CD4-positive, alpha-beta T cell (primary cell): ENCODE measurements at regions not wholly inside any gene's neighbourhood (a gene's known extent, or its start where the extent isn't known, plus 50 kb on each side); places are given as distances from the start of the nearest gene placed in this dataset.

Source experiments
- ATAC-seq: fragments of 200-7000 bp; cut with Tn5 transposase; one replicate; pipeline ENCODE4 v1.10.0; 2022; ENCODE audit warnings: mild to moderate bottlenecking; ENCODE audit not compliant: poor library complexity
- CTCF ChIA-PET: fragments of 350-600 bp; sonication (Branson Sonifier 250); formaldehyde crosslinking; loops from one replicate; lab custom pipeline; 2021; ENCODE audit warnings: antibody characterized with exemption, inconsistent platforms; lab: Charles Lee
- POLR2A ChIA-PET: fragments of 350-600 bp; sonication (Branson Sonifier 250); formaldehyde crosslinking; loops from one replicate; lab custom pipeline; 2021; ENCODE audit warnings: antibody characterized with exemption, inconsistent platforms; lab: Charles Lee
- DNase-seq, 14 experiments: peaks; one replicate each; pipeline ENCODE4 v3.0.0-alpha.2; 2013 to 2020; ENCODE audit warnings: mixed read lengths in 2 of 14
- H3K27ac ChIP-seq, 2 donors: one replicate each; pipeline versions ENCODE4 v1.5.1 to v1.7.0; 2013; ENCODE audit warnings: low read length in 2 of 2, low read depth in 1 of 2, mild to moderate bottlenecking in 1 of 2
- H3K27me3 ChIP-seq, 2 experiments: 1 replicate in 1 of 2; 2 replicates in 1 of 2; pipeline versions ENCODE4 v1.6.1 to v1.7.0; 2013; ENCODE audit warnings: low read length in 2 of 2, control low read depth in 1 of 2, mild to moderate bottlenecking in 1 of 2, moderate library complexity in 1 of 2; ENCODE audit not compliant: insufficient read depth in 2 of 2, control insufficient read depth in 1 of 2
- H3K36me3 ChIP-seq: one replicate; pipeline ENCODE4 v1.6.1; 2013; ENCODE audit warnings: low read length, control low read depth; ENCODE audit not compliant: insufficient read depth
- H3K4me1 ChIP-seq: one replicate; pipeline ENCODE4 v1.6.1; 2013; ENCODE audit warnings: low read length, control low read depth; ENCODE audit not compliant: insufficient read depth
- H3K4me3 ChIP-seq: one replicate; pipeline ENCODE4 v1.5.1; 2013; ENCODE audit warnings: mild to moderate bottlenecking, low read length, moderate library complexity
- H3K9me3 ChIP-seq, 2 experiments: 1 replicate in 1 of 2; 2 replicates in 1 of 2; pipeline versions ENCODE4 v1.6.1 to v1.7.0; 2013; ENCODE audit warnings: low read length in 2 of 2, mild to moderate bottlenecking in 2 of 2, control low read depth in 1 of 2, moderate library complexity in 1 of 2; ENCODE audit not compliant: control insufficient read depth in 1 of 2, insufficient read depth in 1 of 2
- H3K27ac Mint-ChIP-seq: one replicate; pipeline ENCODE4 v1.8.0; 2020; ENCODE audit warnings: mixed read lengths
- H3K27me3 Mint-ChIP-seq: one replicate; pipeline ENCODE4 v1.8.0; 2021; ENCODE audit warnings: mixed read lengths
- H3K36me3 Mint-ChIP-seq: one replicate; pipeline ENCODE4 v1.8.0; 2021; ENCODE audit warnings: low read depth, mixed read lengths
- H3K4me1 Mint-ChIP-seq: one replicate; pipeline ENCODE4 v1.8.0; 2021; ENCODE audit warnings: low read depth, mixed read lengths
- H3K4me3 Mint-ChIP-seq: one replicate; pipeline ENCODE4 v1.8.0; 2020; ENCODE audit warnings: mild to moderate bottlenecking, mixed read lengths
- H3K9me3 Mint-ChIP-seq: one replicate; pipeline ENCODE4 v1.8.0; 2020; ENCODE audit warnings: mixed read lengths
- CTCF ChIP-seq: fragments of 200-600 bp; IDR thresholded peaks from one replicate; pipeline ENCODE4 v1.8.0; 2022; ENCODE audit warnings: antibody characterized with exemption, mild to moderate bottlenecking
- intact Hi-C, 2 experiments: fragments of 100-400 bp; cut with DNase I in 1 of 2; cut with micrococcal nuclease in 1 of 2; formaldehyde crosslinking; loops; one replicate each; pipeline versions ENCODE4 v1.15.1 to v1.9.0; 2023 to 2025; cut with DNase I, micrococcal nuclease

DNA sequence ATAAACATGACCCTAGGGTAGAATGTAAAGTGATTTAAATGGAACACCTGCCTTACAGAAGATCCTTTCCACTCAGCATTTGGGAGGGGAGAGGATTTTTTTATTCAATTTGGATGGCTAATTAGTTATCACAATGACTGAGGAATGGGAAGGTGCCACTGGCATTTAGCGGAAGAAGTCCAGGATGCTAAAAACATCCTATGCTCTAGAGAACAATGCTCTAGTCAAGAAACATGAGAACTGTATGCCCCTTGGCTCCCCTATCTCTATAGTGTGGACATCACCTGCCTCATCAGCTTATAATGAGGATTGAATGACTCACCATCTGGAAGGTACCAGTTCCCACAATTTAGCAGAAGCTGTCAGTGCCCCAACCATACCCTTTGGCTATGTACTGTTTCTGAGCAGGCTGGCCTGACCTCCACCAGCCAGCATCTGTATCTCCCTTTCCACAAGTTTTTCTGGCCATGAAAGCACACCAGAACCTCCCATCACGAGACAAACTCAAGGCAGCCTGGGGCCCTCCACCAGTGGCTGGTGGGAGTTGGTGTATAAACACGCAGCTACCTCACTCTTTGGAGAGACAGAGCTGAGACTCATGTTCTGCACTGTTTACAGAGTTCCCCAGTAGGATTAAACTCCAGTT, 109.7 kb upstream of the VASH1 start:
- Histone ChIP-seq H3K27me3 (peaks cover 0 to 12% of the 10 kb centered on the region in 2 experiments), H3K4me1 (no peaks in the 10 kb centered on the region), H3K4me3 (no peak overlapping the region), H3K36me3 (no peaks in the 10 kb centered on the region), H3K27ac (no peak overlapping the region), H3K9me3 (no peaks in the 10 kb centered on the region)
- ATAC-seq (no peak), DNase-seq (no peak)
- Mint-ChIP-seq H3K27ac (no peak overlapping the region), H3K27me3 (peaks cover 26% of the 10 kb centered on the region), H3K36me3 (no peaks in the 10 kb centered on the region), H3K4me1 (no peaks in the 10 kb centered on the region), H3K4me3 (no peak overlapping the region), H3K9me3 (no peaks in the 10 kb centered on the region)
- CTCF ChIA-PET: no interaction called here
- intact Hi-C loops: no loop called here
- POLR2A ChIA-PET: no interaction called here
- no peak for TF ChIP-seq CTCF

DNA sequence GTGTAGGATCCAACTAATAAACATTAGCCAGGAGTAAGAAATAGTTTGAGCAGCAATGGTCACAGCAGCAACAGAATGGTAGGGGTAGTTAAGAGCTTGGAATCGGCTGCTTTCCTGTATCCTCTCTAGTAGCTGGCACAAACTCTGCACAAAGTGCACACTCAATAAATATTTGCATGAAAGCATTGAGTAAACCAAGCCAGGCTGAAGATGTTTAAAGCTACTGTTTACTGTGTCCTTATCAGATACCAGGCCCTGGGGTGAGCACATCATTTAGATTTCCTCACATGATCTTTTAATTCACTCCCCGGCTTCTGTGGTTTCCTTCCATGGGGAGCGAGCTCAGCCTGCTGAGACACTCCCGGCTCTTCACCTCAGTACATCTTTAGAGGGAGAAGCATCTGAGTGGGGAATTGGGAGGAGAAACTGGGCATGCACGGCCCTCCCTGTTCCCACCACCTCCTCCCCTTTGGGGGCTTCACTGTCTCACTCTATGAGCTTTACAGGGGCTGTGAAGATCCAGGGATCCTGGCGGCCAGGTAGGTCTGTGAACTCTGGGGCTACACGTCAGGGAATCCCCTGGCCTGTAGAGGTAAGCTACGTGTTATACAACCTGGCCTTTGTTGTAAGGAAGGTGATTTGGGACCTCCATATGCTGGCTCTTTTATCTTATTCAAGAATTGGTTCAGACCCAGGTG, 107.2 kb upstream of the VASH1 start:
- POLR2A ChIA-PET: no interaction called here
- intact Hi-C loops: no loop called here
- Histone ChIP-seq H3K4me3 (no peak overlapping the region), H3K27me3 (peaks cover 2 to 12% of the 10 kb centered on the region in 2 experiments), H3K9me3 (peaks cover 4 to 6% of the 10 kb centered on the region in 2 experiments), H3K36me3 (no peaks in the 10 kb centered on the region), H3K27ac (no peak overlapping the region), H3K4me1 (no peaks in the 10 kb centered on the region)
- TF ChIP-seq CTCF: no peak
- CTCF ChIA-PET: interaction anchor here (0.6 kb wide), 1 partner anchor 218 kb away, joined by 4 read pairs; no protein-coding TSS in a partner anchor
- no peak for DNase-seq
- H3K4me3 Mint-ChIP-seq: no peak overlapping the region
- no peak for ATAC-seq
- no peak overlapping the region for H3K27ac Mint-ChIP-seq
- peaks cover 17% of the 10 kb centered on the region for H3K27me3 Mint-ChIP-seq
- H3K4me1 Mint-ChIP-seq: no peaks in the 10 kb centered on the region
- H3K36me3 Mint-ChIP-seq: no peaks in the 10 kb centered on the region
- no peaks in the 10 kb centered on the region for H3K9me3 Mint-ChIP-seq

DNA sequence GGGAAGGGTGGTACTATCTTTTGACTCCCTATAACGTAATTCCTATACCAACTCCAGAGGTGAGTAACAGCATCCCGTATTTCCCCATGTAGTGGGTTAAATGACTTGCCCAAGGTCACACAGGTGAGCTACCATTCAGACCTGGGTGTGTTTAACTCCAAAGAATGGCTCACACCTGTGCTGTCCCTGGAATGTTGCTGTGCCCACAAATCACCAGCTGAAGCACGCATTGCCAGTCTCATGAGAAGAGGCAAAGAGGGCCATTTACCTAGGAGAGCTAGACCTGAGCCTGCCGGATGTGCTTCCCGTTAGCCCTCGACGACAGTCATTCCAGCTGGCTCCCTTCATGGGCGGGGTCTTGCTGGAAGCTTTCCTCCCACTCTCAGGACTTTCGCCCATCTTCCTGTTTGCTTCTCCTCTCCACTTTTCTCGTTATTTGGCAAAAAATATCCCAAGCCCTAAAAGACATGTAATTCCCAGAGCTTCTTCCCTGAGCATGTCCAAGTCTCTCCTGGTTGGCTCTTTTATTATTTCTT, 106.6 kb upstream of the VASH1 start:
- Mint-ChIP-seq H3K27ac (no peak overlapping the region), H3K27me3 (peaks cover 22% of the 10 kb centered on the region), H3K4me1 (no peaks in the 10 kb centered on the region), H3K36me3 (no peaks in the 10 kb centered on the region), H3K4me3 (no peak overlapping the region), H3K9me3 (no peaks in the 10 kb centered on the region)
- DNase-seq (no peak), ATAC-seq (no peak)
- TF ChIP-seq CTCF: no peak
- Histone ChIP-seq H3K4me3 (no peak overlapping the region), H3K27me3 (peaks cover 2 to 12% of the 10 kb centered on the region in 2 experiments), H3K9me3 (peaks cover 4 to 6% of the 10 kb centered on the region in 2 experiments), H3K4me1 (no peaks in the 10 kb centered on the region), H3K36me3 (no peaks in the 10 kb centered on the region), H3K27ac (no peak overlapping the region)
- ChIA-PET CTCF (interaction anchor here (0.6 kb wide), 1 partner anchor 217 kb away, joined by 4 read pairs; no protein-coding TSS in a partner anchor), POLR2A (no interaction called here)
- intact Hi-C loops: no loop called here
